B cell (primary cell): ENCODE measurements at regions not wholly inside any gene's neighbourhood (a gene's known extent, or its start where the extent isn't known, plus 50 kb on each side); places are given as distances from the start of the nearest gene placed in this dataset.

Source experiments
- CTCF ChIP-seq: fragments of 200-600 bp; IDR thresholded peaks from one replicate; pipeline ENCODE4 v1.8.0; 2022; ENCODE audit warnings: antibody characterized with exemption, mild to moderate bottlenecking
- EZH2 ChIP-seq: IDR thresholded peaks from 2 replicates; pipeline ENCODE4 v1.6.1; 2012; ENCODE audit warnings: borderline replicate concordance, low read depth, mild to moderate bottlenecking, moderate library complexity, low read length; ENCODE audit not compliant: insufficient read depth, poor library complexity, severe bottlenecking

GRCh38 chr4:133719098-133719497 is 482.5 kb downstream of the PABPC4L start:
- TF ChIP-seq CTCF = no peak
- TF ChIP-seq EZH2 = no peak
